ENCODE measurements at regions not wholly inside any gene's neighbourhood (a gene's known extent, or its start where the extent isn't known, plus 50 kb on each side); places are given as distances from the start of the nearest gene placed in this dataset.

DNA sequence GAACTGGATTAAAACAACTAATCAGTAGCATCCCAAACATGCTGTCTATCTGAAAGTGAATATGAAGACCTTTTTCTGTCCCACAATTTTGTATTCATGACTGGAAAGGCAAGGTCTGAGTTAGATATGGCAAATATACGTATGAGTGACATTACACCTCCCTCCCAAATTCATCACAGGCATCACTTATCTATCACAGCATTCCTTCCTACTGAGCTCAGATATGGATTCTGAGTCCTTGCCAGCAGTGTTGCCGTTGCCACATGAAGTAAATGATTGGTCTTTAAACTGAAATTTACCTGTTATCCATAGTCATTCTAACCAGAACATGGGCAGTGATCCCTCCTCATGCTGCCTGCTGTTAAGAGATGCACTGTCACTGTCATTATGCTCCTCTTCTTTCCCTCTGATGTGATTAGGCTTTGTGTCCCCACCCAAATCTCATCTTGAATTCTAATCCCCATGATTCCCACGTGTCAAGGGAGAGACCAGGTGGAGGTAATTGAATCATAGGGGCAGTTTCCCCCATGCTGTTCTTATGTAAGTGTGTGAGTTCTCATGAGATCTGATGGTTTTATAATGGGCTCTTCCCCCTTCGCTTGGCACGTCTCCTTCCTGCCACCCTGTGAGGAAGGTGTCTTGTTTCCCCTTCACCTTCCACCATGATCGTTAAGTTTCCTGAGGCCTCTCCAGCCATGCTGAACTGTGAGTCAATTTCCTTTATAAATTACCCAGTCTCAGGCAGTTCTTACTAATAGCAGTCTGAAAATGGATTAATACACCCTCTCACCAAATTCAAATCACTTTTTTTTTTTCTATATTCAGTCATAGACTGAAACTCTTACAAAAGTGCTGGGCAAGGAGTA lies 288.4 kb downstream of the NUAK1 start:
- TF ChIP-seq, protein P1, sequence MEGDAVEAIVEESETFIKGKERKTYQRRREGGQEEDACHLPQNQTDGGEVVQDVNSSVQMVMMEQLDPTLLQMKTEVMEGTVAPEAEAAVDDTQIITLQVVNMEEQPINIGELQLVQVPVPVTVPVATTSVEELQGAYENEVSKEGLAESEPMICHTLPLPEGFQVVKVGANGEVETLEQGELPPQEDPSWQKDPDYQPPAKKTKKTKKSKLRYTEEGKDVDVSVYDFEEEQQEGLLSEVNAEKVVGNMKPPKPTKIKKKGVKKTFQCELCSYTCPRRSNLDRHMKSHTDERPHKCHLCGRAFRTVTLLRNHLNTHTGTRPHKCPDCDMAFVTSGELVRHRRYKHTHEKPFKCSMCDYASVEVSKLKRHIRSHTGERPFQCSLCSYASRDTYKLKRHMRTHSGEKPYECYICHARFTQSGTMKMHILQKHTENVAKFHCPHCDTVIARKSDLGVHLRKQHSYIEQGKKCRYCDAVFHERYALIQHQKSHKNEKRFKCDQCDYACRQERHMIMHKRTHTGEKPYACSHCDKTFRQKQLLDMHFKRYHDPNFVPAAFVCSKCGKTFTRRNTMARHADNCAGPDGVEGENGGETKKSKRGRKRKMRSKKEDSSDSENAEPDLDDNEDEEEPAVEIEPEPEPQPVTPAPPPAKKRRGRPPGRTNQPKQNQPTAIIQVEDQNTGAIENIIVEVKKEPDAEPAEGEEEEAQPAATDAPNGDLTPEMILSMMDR (IDR thresholded peaks at IDR 0.05) = no peak
- TF ChIP-seq POLR2A (IDR thresholded peaks at IDR 0.05) = no peak
- TF ChIP-seq POLR2AphosphoS5 (IDR thresholded peaks at IDR 0.05; ENCODE audit: insufficient read depth in 1 of 2, low read depth in 1 of 2) = no peak
